Hepatocyte (in vitro differentiated cells): ENCODE measurements at regions not wholly inside any gene's neighbourhood (a gene's known extent, or its start where the extent isn't known, plus 50 kb on each side); places are given as distances from the start of the nearest gene placed in this dataset.

Source experiments
- DNase-seq: peaks from one replicate; pipeline ENCODE4 v3.0.0-alpha.2; 2016; ENCODE audit warnings: low spot score
- H2AFZ ChIP-seq: fragments of 200-600 bp; sonication (generic); 2 replicates; pipeline ENCODE4 v1.6.0; 2016; ENCODE audit warnings: antibody characterized with exemption, mild to moderate bottlenecking
- H3K27ac ChIP-seq: fragments of 200-600 bp; sonication (generic); 2 replicates; pipeline ENCODE4 v1.5.1; 2016; ENCODE audit warnings: mild to moderate bottlenecking
- H3K27me3 ChIP-seq: fragments of 200-600 bp; sonication (generic); 2 replicates; pipeline ENCODE4 v1.6.1; 2016
- H3K36me3 ChIP-seq: fragments of 200-600 bp; sonication (generic); replicated peaks from 2 replicates; pipeline ENCODE4 v1.5.1; 2016; ENCODE audit warnings: low read depth; ENCODE audit not compliant: insufficient read depth
- H3K4me1 ChIP-seq: fragments of 200-600 bp; sonication (generic); 2 replicates; pipeline ENCODE4 v1.5.1; 2016; ENCODE audit warnings: mild to moderate bottlenecking, moderate library complexity; ENCODE audit not compliant: insufficient read depth
- H3K4me2 ChIP-seq: fragments of 200-600 bp; sonication (generic); 2 replicates; pipeline ENCODE4 v1.6.0; 2016
- H3K4me3 ChIP-seq: fragments of 200-600 bp; sonication (generic); 2 replicates; pipeline ENCODE4 v1.5.1; 2016; ENCODE audit warnings: mild to moderate bottlenecking
- H3K79me2 ChIP-seq: fragments of 200-600 bp; sonication (generic); 2 replicates; pipeline ENCODE4 v1.6.0; 2017; ENCODE audit warnings: mild to moderate bottlenecking
- H3K9me2 ChIP-seq: fragments of 200-600 bp; sonication (generic); replicated peaks from 2 replicates; pipeline ENCODE4 v1.6.0; 2017; ENCODE audit warnings: mild to moderate bottlenecking; ENCODE audit not compliant: insufficient read depth
- H3K9me3 ChIP-seq: fragments of 200-600 bp; sonication (generic); 2 replicates; pipeline ENCODE4 v1.5.1; 2016; ENCODE audit warnings: low read depth, mild to moderate bottlenecking
- H4K20me1 ChIP-seq: fragments of 200-600 bp; sonication (generic); 2 replicates; pipeline ENCODE4 v1.6.0; 2016; ENCODE audit warnings: mild to moderate bottlenecking; ENCODE audit not compliant: insufficient read depth, poor library complexity, severe bottlenecking
- EZH2 ChIP-seq: fragments of 200-600 bp; sonication (generic); IDR thresholded peaks from 2 replicates; pipeline ENCODE4 v1.6.1; 2016; ENCODE audit warnings: antibody characterized with exemption, mild to moderate bottlenecking, borderline replicate concordance
- EZH2phosphoT487 ChIP-seq: fragments of 200-600 bp; sonication (generic); IDR thresholded peaks from one replicate; pipeline ENCODE4 v1.6.1; 2018; ENCODE audit warnings: antibody characterized with exemption, mild to moderate bottlenecking, low read depth, moderate library complexity; ENCODE audit not compliant: unreplicated experiment, severe bottlenecking
- WGBS: methylation state at CpG from one replicate; pipeline ENCODE4 v1.1.6; 2016; ENCODE audit warnings: low lambda C conversion rate; ENCODE audit errors: missing lambda C conversion rate; 5-methylcytosine and 5-hydroxymethylcytosine counted together
- TF ChIP-seq, protein P1 (sequence below): fragments of 200-600 bp; sonication (generic); IDR thresholded peaks from 2 replicates; pipeline ENCODE4 v1.5.1; 2016; ENCODE audit warnings: antibody characterized with exemption, mild to moderate bottlenecking; ENCODE audit not compliant: poor library complexity

DNA sequence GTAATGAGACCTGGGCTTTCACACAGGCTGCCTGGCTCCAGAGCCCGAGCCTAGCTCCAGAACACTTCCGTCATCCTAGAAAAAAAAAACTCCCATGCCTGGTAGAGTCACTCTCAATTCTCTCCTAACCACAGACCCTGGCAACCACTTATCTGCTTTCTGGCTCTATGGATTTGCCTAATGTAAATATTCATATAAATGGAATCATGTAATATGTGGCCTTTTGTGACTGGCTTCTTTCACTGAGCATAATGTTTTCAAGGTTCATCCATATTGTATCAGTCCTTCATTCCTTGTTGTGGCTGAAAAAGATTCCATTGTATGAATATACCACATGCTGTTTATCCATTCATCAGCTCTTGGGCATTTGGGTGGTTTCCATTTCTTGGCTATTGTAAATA lies 167.7 kb upstream of the MKLN1 start:
- no peak for TF ChIP-seq EZH2phosphoT487
- TF ChIP-seq, protein P1, sequence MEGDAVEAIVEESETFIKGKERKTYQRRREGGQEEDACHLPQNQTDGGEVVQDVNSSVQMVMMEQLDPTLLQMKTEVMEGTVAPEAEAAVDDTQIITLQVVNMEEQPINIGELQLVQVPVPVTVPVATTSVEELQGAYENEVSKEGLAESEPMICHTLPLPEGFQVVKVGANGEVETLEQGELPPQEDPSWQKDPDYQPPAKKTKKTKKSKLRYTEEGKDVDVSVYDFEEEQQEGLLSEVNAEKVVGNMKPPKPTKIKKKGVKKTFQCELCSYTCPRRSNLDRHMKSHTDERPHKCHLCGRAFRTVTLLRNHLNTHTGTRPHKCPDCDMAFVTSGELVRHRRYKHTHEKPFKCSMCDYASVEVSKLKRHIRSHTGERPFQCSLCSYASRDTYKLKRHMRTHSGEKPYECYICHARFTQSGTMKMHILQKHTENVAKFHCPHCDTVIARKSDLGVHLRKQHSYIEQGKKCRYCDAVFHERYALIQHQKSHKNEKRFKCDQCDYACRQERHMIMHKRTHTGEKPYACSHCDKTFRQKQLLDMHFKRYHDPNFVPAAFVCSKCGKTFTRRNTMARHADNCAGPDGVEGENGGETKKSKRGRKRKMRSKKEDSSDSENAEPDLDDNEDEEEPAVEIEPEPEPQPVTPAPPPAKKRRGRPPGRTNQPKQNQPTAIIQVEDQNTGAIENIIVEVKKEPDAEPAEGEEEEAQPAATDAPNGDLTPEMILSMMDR = no peak
- TF ChIP-seq EZH2 = no peak
- Histone ChIP-seq H3K4me3 (no peak overlapping the region), H3K4me2 (no peak overlapping the region), H3K79me2 (no peaks in the 10 kb centered on the region), H3K27me3 (no peaks in the 10 kb centered on the region), H2AFZ (no peak overlapping the region), H4K20me1 (no peaks in the 10 kb centered on the region), H3K27ac (no peak overlapping the region), H3K9me2 (no peaks in the 10 kb centered on the region), H3K9me3 (no peaks in the 10 kb centered on the region), H3K36me3 (no peaks in the 10 kb centered on the region), H3K4me1 (no peaks in the 10 kb centered on the region)
- DNase-seq = no peak
- 81% methylated on average over 2 of the region's 2 CpGs for WGBS

DNA sequence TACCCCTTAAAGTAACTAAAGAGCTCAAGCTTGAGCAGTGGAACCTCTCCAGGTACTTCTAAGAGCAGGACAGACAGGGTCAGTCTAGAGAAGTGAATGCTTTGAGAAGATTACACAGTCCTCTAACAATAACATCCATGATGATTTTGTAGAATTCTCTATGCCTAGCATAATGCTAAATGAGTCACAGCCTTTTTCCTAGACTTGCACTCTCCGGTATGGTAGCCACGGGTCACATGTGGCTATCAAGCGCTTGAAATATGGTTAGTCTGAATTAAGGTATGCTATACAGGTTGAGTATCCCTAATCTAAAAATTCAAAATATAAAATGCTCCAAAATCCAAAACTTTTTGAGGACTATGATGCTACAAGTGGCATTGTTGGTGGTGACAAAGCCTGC lies 166.6 kb upstream of the MKLN1 start:
- Histone ChIP-seq H3K4me1 (no peaks in the 10 kb centered on the region), H3K4me3 (no peak overlapping the region), H3K79me2 (no peaks in the 10 kb centered on the region), H2AFZ (no peak overlapping the region), H3K9me3 (no peaks in the 10 kb centered on the region), H3K27me3 (no peaks in the 10 kb centered on the region), H3K9me2 (no peaks in the 10 kb centered on the region), H3K36me3 (no peaks in the 10 kb centered on the region), H3K4me2 (no peak overlapping the region), H3K27ac (no peak overlapping the region), H4K20me1 (no peaks in the 10 kb centered on the region)
- 97% methylated on average over 3 of the region's 3 CpGs for WGBS
- DNase-seq = no peak
- TF ChIP-seq EZH2phosphoT487 (no peak), EZH2 (no peak)
- TF ChIP-seq, protein P1 = no peak

DNA sequence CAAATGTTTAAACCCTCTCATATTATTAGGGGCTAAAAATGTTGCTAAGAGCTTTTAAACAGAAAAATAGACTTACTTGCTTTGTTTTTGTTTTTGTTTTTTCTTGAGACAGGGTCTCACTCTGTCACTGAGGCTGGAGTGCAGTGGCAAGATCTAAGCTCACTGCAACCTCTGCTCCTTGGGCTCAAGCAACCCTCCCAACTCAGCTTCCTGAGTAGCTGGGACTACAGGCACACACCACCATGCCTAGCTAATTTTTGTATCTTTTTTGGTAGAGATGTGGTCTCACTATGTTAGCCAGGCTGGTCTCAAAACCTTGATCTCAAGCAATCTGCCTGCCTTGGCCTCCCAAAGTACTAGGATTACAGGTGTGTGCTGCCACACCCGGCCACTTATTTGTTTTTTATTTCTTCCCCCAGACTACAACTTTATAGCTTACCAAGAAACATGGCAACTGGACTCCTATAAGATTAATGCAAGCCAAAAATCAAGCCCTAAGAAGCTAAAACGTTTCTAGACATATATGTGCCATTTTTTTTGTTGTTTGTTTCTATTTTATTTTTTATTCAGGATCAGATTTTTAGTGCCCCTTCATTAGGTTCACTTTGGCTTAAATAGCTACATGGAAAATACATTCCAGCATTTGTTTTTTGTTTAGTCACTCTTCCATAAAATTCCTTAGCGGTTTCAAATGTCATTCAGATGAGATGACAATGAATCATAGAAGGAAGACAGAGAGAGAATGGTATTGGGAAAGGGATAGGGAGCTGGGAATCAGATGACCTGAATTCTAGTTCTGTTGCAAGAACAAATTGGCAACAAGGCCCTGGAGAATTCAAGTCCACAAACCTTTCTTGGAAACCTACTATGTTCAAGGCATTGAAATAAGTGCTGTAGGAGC lies 163.4 kb upstream of the MKLN1 start:
- 62% methylated on average over 3 of the region's 3 CpGs for WGBS
- H2AFZ ChIP-seq = no peak overlapping the region
- no peaks in the 10 kb centered on the region for H3K9me3 ChIP-seq
- TF ChIP-seq, protein P1 = no peak
- TF ChIP-seq EZH2phosphoT487 (no peak), EZH2 (no peak)
- no peaks in the 10 kb centered on the region for H3K36me3 ChIP-seq
- no peak overlapping the region for H3K4me2 ChIP-seq
- H3K27me3 ChIP-seq = no peaks in the 10 kb centered on the region
- H3K27ac ChIP-seq = no peak overlapping the region
- no peaks in the 10 kb centered on the region for H4K20me1 ChIP-seq
- DNase-seq = no peak
- H3K4me1 ChIP-seq = no peaks in the 10 kb centered on the region
- no peaks in the 10 kb centered on the region for H3K9me2 ChIP-seq
- no peaks in the 10 kb centered on the region for H3K79me2 ChIP-seq
- H3K4me3 ChIP-seq = no peak overlapping the region
